ENCODE measurements at regions not wholly inside any gene's neighbourhood (a gene's known extent, or its start where the extent isn't known, plus 50 kb on each side); places are given as distances from the start of the nearest gene placed in this dataset.

- TF ChIP-seq CTCF (IDR thresholded peaks at IDR 0.05; ENCODE audit: insufficient read depth, low read depth, low read length) (no peak), EZH2 (IDR thresholded peaks at IDR 0.05; ENCODE audit: insufficient read depth, low read length) (no peak)
These were observed 1907.9 kb downstream of the MRPL39 start for GRCh38 chr21:23699402-23699801.

All from astrocyte (in vitro differentiated cells and primary cell).